ENCODE measurements at regions not wholly inside any gene's neighbourhood (a gene's known extent, or its start where the extent isn't known, plus 50 kb on each side); places are given as distances from the start of the nearest gene placed in this dataset.

DNA sequence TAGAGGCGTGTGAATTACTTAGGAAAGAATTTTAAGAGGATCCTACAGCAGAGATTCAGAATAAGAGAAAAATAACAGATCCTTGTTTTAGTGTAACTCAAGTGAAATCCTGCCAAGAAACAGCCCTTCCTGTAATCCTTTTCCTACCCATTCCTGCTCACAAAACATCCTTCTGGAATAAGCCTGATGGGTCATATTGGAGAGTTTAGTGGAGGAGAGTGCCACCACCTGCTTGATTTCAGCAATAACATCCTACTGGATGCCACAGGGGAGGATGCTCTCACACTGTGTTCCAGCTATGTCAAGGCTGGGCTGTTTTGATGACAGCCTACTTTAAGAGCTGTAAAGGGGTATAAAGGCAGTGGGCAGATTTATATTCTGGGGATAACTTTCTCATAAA lies 54.8 kb upstream of the CCDC178 start:
- TF ChIP-seq CTCF (IDR thresholded peaks at IDR 0.05) (peak; percentile 45 to 61 (median 56)), POLR2A (IDR thresholded peaks at IDR 0.05) (no peak)

Data from right lobe of liver (tissue), 4 donors.